ENCODE measurements at regions not wholly inside any gene's neighbourhood (a gene's known extent, or its start where the extent isn't known, plus 50 kb on each side); places are given as distances from the start of the nearest gene placed in this dataset.
A peak's percentile ranks its signal among the peaks of the same experiment; 100 is the strongest.

DNA sequence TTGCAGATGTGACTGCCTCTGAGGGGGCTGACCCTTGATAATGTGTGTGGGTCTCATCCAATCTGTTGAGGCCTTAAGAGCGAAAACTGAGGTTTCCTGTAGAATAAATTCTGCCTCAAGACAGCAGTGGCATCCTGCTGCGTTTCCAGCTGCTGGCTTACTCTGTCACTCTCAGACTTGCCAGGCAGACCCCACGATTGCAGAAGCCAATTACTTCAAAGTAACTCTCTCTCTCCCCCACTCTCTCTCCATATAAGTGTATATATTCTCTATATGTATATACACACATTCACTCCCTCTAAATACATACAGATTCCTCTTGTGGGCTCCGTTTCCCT, 152.5 kb upstream of the ALKAL2 start:
- POLR2A ChIA-PET, result interaction anchor here in 1 of 2 donors (0.6 kb wide), 1 partner anchor 175 kb away, joined by 3 read pairs; no protein-coding TSS in a partner anchor
- Histone ChIP-seq H3K36me3 (ENCODE audit: control insufficient read depth in 2 of 2, extremely low read depth in 1 of 2, insufficient read depth in 1 of 2, low read length in 1 of 2) (no peaks in the 10 kb centered on the region), H3K9me3 (no peaks in the 10 kb centered on the region), H3K4me3 (ENCODE audit: control insufficient read depth in 1 of 2, extremely low read depth in 1 of 2, low read length in 1 of 2) (no peak overlapping the region), H3K4me1 (ENCODE audit: control insufficient read depth in 1 of 2, extremely low read depth in 1 of 2, insufficient read depth in 2 of 2, low read length in 2 of 2) (peaks cover 12 to 40% of the 10 kb centered on the region in 2 experiments), H3K27me3 (replicated peaks in 1 of 2; ENCODE audit: control insufficient read depth in 2 of 2, extremely low read depth in 1 of 2, insufficient read depth in 2 of 2, low read length in 1 of 2) (peaks cover 0 to 8% of the 10 kb centered on the region in 2 experiments), H3K27ac (ENCODE audit: low read length) (no peak overlapping the region)
- CTCF ChIA-PET, result no interaction called here
- DNase-seq, result no peak
- H3K36me3 Mint-ChIP-seq, result no peaks in the 10 kb centered on the region
- no peak overlapping the region for H3K4me3 Mint-ChIP-seq
- whole genome bisulfite sequencing (ENCODE audit: insufficient coverage), result 40% methylated on average over 3 of the region's 4 CpGs
- H3K27me3 Mint-ChIP-seq, result peaks cover 0 to 3% of the 10 kb centered on the region in 2 donors
- H3K4me1 Mint-ChIP-seq, result peaks cover 22 to 30% (median 27%) of the 10 kb centered on the region in 3 donors
- no peak overlapping the region for H3K27ac Mint-ChIP-seq
- no peak for ATAC-seq (replicated peaks in 1 of 4)
- no peaks in the 10 kb centered on the region for H3K9me3 Mint-ChIP-seq

GRCh38 chr2:439556-440402, 151.9 kb upstream of the ALKAL2 start:
- DNase-seq (no peak), ATAC-seq (replicated peaks in 1 of 4) (no peak)
- ChIA-PET POLR2A (interaction anchor here in 1 of 2 donors (0.6 kb wide), 1 partner anchor 175 kb away, joined by 3 read pairs; no protein-coding TSS in a partner anchor), CTCF (no interaction called here)
- WGBS (ENCODE audit: insufficient coverage), result 86% methylated on average over 15 of the region's 24 CpGs
- Mint-ChIP-seq H3K36me3 (no peaks in the 10 kb centered on the region), H3K4me1 (peaks cover 18 to 28% (median 26%) of the 10 kb centered on the region in 3 donors), H3K9me3 (no peaks in the 10 kb centered on the region), H3K27ac (peak overlapping the region in 1 of 2 donors; percentile 2), H3K4me3 (peak overlapping the region in 1 of 3 donors; percentile 6), H3K27me3 (peaks cover 0 to 3% of the 10 kb centered on the region in 2 donors)
- H3K27me3 ChIP-seq (replicated peaks in 1 of 2; ENCODE audit: control insufficient read depth in 2 of 2, extremely low read depth in 1 of 2, insufficient read depth in 2 of 2, low read length in 1 of 2), result peaks cover 0 to 8% of the 10 kb centered on the region in 2 experiments
- no peak overlapping the region for H3K4me3 ChIP-seq (ENCODE audit: control insufficient read depth in 1 of 2, extremely low read depth in 1 of 2, low read length in 1 of 2)
- no peaks in the 10 kb centered on the region for H3K36me3 ChIP-seq (ENCODE audit: control insufficient read depth in 2 of 2, extremely low read depth in 1 of 2, insufficient read depth in 1 of 2, low read length in 1 of 2)
- H3K4me1 ChIP-seq (ENCODE audit: control insufficient read depth in 1 of 2, extremely low read depth in 1 of 2, insufficient read depth in 2 of 2, low read length in 2 of 2), result peaks cover 9 to 34% of the 10 kb centered on the region in 2 experiments
- no peaks in the 10 kb centered on the region for H3K9me3 ChIP-seq
- H3K27ac ChIP-seq (ENCODE audit: low read length), result no peak overlapping the region

- no peaks in the 10 kb centered on the region for H3K9me3 ChIP-seq
- no peak overlapping the region for H3K27ac ChIP-seq (ENCODE audit: low read length)
- DNase-seq (no peak), ATAC-seq (replicated peaks in 1 of 4) (no peak)
- H3K9me3 Mint-ChIP-seq, result no peaks in the 10 kb centered on the region
- peaks cover 19 to 31% (median 29%) of the 10 kb centered on the region in 3 donors for H3K4me1 Mint-ChIP-seq
- ChIA-PET POLR2A (no interaction called here), CTCF (interaction anchor here in 1 of 2 donors (0.5 kb wide), 1 partner anchor 27 kb away, joined by 3 read pairs; no protein-coding TSS in a partner anchor)
- WGBS (ENCODE audit: insufficient coverage), result 93% methylated on average over 14 of the region's 17 CpGs
- H3K27ac Mint-ChIP-seq, result peak overlapping the region in 1 of 2 donors; percentile 95
- no peak overlapping the region for H3K4me3 ChIP-seq (ENCODE audit: control insufficient read depth in 1 of 2, extremely low read depth in 1 of 2, low read length in 1 of 2)
- H3K4me1 ChIP-seq (ENCODE audit: control insufficient read depth in 1 of 2, extremely low read depth in 1 of 2, insufficient read depth in 2 of 2, low read length in 2 of 2), result peaks cover 8 to 28% of the 10 kb centered on the region in 2 experiments
- no peaks in the 10 kb centered on the region for H3K36me3 Mint-ChIP-seq
- peaks cover 0 to 3% of the 10 kb centered on the region in 2 donors for H3K27me3 Mint-ChIP-seq
- peaks cover 0 to 8% of the 10 kb centered on the region in 2 experiments for H3K27me3 ChIP-seq (replicated peaks in 1 of 2; ENCODE audit: control insufficient read depth in 2 of 2, extremely low read depth in 1 of 2, insufficient read depth in 2 of 2, low read length in 1 of 2)
- peak overlapping the region in 1 of 3 donors; percentile 6 for H3K4me3 Mint-ChIP-seq
- no peaks in the 10 kb centered on the region for H3K36me3 ChIP-seq (ENCODE audit: control insufficient read depth in 2 of 2, extremely low read depth in 1 of 2, insufficient read depth in 1 of 2, low read length in 1 of 2)
Measured at GRCh38 chr2:439077-439476, 151.2 kb upstream of the ALKAL2 start.

GRCh38 chr2:437756-438393, 150.0 kb upstream of the ALKAL2 start:
- Mint-ChIP-seq H3K27me3 (no peaks in the 10 kb centered on the region), H3K4me3 (peak overlapping the region; percentile 75 to 82 (median 77)), H3K27ac (peak overlapping the region; percentile 95 to 96), H3K4me1 (peaks cover 19 to 31% (median 29%) of the 10 kb centered on the region in 3 donors), H3K36me3 (no peaks in the 10 kb centered on the region), H3K9me3 (no peaks in the 10 kb centered on the region)
- Histone ChIP-seq H3K27ac (ENCODE audit: low read length) (peak overlapping the region; percentile 69), H3K4me1 (ENCODE audit: control insufficient read depth in 1 of 2, extremely low read depth in 1 of 2, insufficient read depth in 2 of 2, low read length in 2 of 2) (peaks cover 8 to 28% of the 10 kb centered on the region in 2 experiments), H3K4me3 (ENCODE audit: control insufficient read depth in 1 of 2, extremely low read depth in 1 of 2, low read length in 1 of 2) (peak overlapping the region; percentile 26 to 44), H3K9me3 (no peaks in the 10 kb centered on the region), H3K36me3 (ENCODE audit: control insufficient read depth in 2 of 2, extremely low read depth in 1 of 2, insufficient read depth in 1 of 2, low read length in 1 of 2) (no peaks in the 10 kb centered on the region), H3K27me3 (replicated peaks in 1 of 2; ENCODE audit: control insufficient read depth in 2 of 2, extremely low read depth in 1 of 2, insufficient read depth in 2 of 2, low read length in 1 of 2) (peaks cover 0 to 5% of the 10 kb centered on the region in 2 experiments)
- ATAC-seq (replicated peaks in 1 of 4), result peak; percentile 99 to 100 (median 100)
- 0% methylated on average over 9 of the region's 15 CpGs for WGBS (ENCODE audit: insufficient coverage)
- DNase-seq, result peak; percentile 49 to 88 (median 77)
- CTCF ChIA-PET, result interaction anchor here in 1 of 2 donors (0.5 to 0.9 kb wide), 2 partner anchors 191 to 222 kb away, joined by 3 read pairs; no protein-coding TSS in a partner anchor
- POLR2A ChIA-PET, result interaction anchor here in 1 of 2 donors (0.5 kb wide), 1 partner anchor 270 kb away, joined by 3 read pairs; no protein-coding TSS in a partner anchor

DNA sequence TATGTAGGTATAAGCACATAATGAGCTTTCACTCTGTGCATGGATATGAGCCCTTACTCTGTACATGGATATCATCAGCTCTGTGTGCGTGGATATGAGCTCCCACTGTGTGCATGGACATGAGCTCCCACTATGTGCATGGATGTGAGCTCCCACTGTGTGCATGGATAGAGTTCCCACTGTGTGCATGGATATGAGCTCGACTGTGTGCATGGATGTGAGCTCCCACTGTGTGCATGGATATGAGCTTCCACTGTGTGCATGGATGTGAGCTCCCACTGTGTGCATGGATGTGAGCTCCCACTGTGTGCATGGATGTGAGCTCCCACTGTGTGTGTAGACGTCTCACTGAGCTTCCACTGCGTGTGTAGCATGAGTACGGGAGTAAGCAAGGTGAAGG, 149.3 kb upstream of the ALKAL2 start:
- ATAC-seq (replicated peaks in 1 of 4) (no peak), DNase-seq (no peak)
- POLR2A ChIA-PET, result no interaction called here
- CTCF ChIA-PET, result interaction anchor here (0.5 to 0.9 kb wide), 3 partner anchors 191 to 724 kb away, joined by 3 read pairs; no protein-coding TSS in a partner anchor
- H3K27me3 ChIP-seq (replicated peaks in 1 of 2; ENCODE audit: control insufficient read depth in 2 of 2, extremely low read depth in 1 of 2, insufficient read depth in 2 of 2, low read length in 1 of 2), result peaks cover 0 to 5% of the 10 kb centered on the region in 2 experiments
- Mint-ChIP-seq H3K4me3 (peak overlapping the region; percentile 75 to 82 (median 77)), H3K9me3 (no peaks in the 10 kb centered on the region), H3K4me1 (peaks cover 19 to 31% (median 29%) of the 10 kb centered on the region in 3 donors), H3K36me3 (no peaks in the 10 kb centered on the region), H3K27me3 (no peaks in the 10 kb centered on the region), H3K27ac (peak overlapping the region; percentile 95 to 96)
- 88% methylated on average over 3 of the region's 5 CpGs for WGBS (ENCODE audit: insufficient coverage)
- H3K27ac ChIP-seq (ENCODE audit: low read length), result peak overlapping the region; percentile 69
- no peak overlapping the region for H3K4me3 ChIP-seq (ENCODE audit: control insufficient read depth in 1 of 2, extremely low read depth in 1 of 2, low read length in 1 of 2)
- peaks cover 8 to 28% of the 10 kb centered on the region in 2 experiments for H3K4me1 ChIP-seq (ENCODE audit: control insufficient read depth in 1 of 2, extremely low read depth in 1 of 2, insufficient read depth in 2 of 2, low read length in 2 of 2)
- H3K36me3 ChIP-seq (ENCODE audit: control insufficient read depth in 2 of 2, extremely low read depth in 1 of 2, insufficient read depth in 1 of 2, low read length in 1 of 2), result no peaks in the 10 kb centered on the region
- H3K9me3 ChIP-seq, result no peaks in the 10 kb centered on the region

DNA sequence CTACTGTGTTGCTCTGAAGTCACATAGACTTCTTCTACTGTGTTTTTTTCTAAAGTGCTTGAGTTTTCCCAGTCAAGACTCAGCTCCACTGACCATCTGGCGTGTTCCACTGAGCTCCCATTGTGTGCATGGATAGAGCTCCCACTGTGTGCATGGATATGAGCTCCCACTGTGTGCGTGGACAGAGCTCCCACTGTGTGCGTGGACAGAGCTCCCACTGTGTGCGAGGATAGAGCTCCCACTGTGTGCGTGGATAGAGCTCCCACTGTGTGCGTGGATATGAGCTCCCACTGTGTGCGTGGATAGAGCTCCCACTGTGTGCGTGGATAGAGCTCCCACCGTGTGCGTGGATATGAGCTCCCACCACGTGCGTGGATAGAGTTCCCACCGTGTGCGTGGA, 148.3 kb upstream of the ALKAL2 start:
- ATAC-seq (replicated peaks in 1 of 4), result no peak
- POLR2A ChIA-PET, result no interaction called here
- H3K36me3 Mint-ChIP-seq, result no peaks in the 10 kb centered on the region

More for the DNA sequence above, 148.3 kb upstream of the ALKAL2 start:
- H3K27me3 ChIP-seq (replicated peaks in 1 of 2; ENCODE audit: control insufficient read depth in 2 of 2, extremely low read depth in 1 of 2, insufficient read depth in 2 of 2, low read length in 1 of 2), result peaks cover 0 to 2% of the 10 kb centered on the region in 2 experiments
- no peaks in the 10 kb centered on the region for H3K27me3 Mint-ChIP-seq
- WGBS (ENCODE audit: insufficient coverage), result 96% methylated on average over 10 of the region's 14 CpGs
- H3K27ac ChIP-seq (ENCODE audit: low read length), result no peak overlapping the region
- DNase-seq, result no peak
- no peak overlapping the region for H3K27ac Mint-ChIP-seq
- H3K9me3 Mint-ChIP-seq, result no peaks in the 10 kb centered on the region
- peaks cover 8 to 26% of the 10 kb centered on the region in 2 experiments for H3K4me1 ChIP-seq (ENCODE audit: control insufficient read depth in 1 of 2, extremely low read depth in 1 of 2, insufficient read depth in 2 of 2, low read length in 2 of 2)
- no peak overlapping the region for H3K4me3 ChIP-seq (ENCODE audit: control insufficient read depth in 1 of 2, extremely low read depth in 1 of 2, low read length in 1 of 2)
- H3K4me1 Mint-ChIP-seq, result peaks cover 19 to 31% (median 30%) of the 10 kb centered on the region in 3 donors
- no peak overlapping the region for H3K4me3 Mint-ChIP-seq
- H3K36me3 ChIP-seq (ENCODE audit: control insufficient read depth in 2 of 2, extremely low read depth in 1 of 2, insufficient read depth in 1 of 2, low read length in 1 of 2), result no peaks in the 10 kb centered on the region
- CTCF ChIA-PET, result no interaction called here
- H3K9me3 ChIP-seq, result no peaks in the 10 kb centered on the region

All from T-cell (primary cell).